HepG2 (cell line): ENCODE measurements at regions not wholly inside any gene's neighbourhood (a gene's known extent, or its start where the extent isn't known, plus 50 kb on each side); places are given as distances from the start of the nearest gene placed in this dataset.

Experiments used
- ATAC-seq: fragments of 200-7000 bp; cut with Tn5 transposase; 3 replicates; pipeline ENCODE4 v1.9.1; 2020; ENCODE audit warnings: mild to moderate bottlenecking, moderate library complexity
- BruUV-seq: library from RNA; stranded (reverse); fragments of 400-500 nt; replicated peaks from 2 replicates; lab custom pipeline; 2021; lab: Mats Ljungman, UMichigan
- CTCF ChIA-PET: fragments of 300-600 bp; formaldehyde crosslinking; extraction: SDS; loops from one replicate; lab custom pipeline; 2021; ENCODE audit warnings: low total read pairs, inconsistent platforms, low intra/inter-chr PET ratio; lab: Yijun Ruan, JAX
- POLR2A ChIA-PET: fragments of 350-600 bp; sonication (Branson Sonifier 250); formaldehyde crosslinking; loops from one replicate; lab custom pipeline; 2020; ENCODE audit warnings: antibody characterized with exemption, inconsistent platforms; lab: Yijun Ruan, JAX
- DNase-seq: peaks from one replicate; pipeline ENCODE4 v3.0.0-alpha.2; 2015; ENCODE audit warnings: low spot score
- FAIRE-seq: peaks from 3 replicates; lab custom pipeline; 2011; peaks lifted over from hg19 to GRCh38; lab: Jason Lieb, UNC
- H2AFZ ChIP-seq: one replicate; pipeline ENCODE4 v1.6.1; 2011; ENCODE audit warnings: low read length, inconsistent platforms
- H3K27ac ChIP-seq: fragments of 300-600 bp; 3 replicates; pipeline ENCODE4 v1.8.0; 2011; ENCODE audit warnings: mixed run types, mild to moderate bottlenecking, mixed read lengths, low read length, inconsistent platforms; ENCODE audit not compliant: insufficient read depth; ENCODE audit errors: extremely low read length
- H3K27me3 ChIP-seq, 2 experiments: fragments of 200-600 bp in 1 of 2; 2 replicates in 1 of 2; 3 replicates in 1 of 2; pipeline versions ENCODE4 v1.6.0 to v1.8.0; 2011; ENCODE audit warnings: low read length in 2 of 2, mild to moderate bottlenecking in 2 of 2, moderate library complexity in 2 of 2, inconsistent platforms in 1 of 2; ENCODE audit not compliant: insufficient read depth in 2 of 2, control insufficient read depth in 1 of 2
- H3K36me3 ChIP-seq, 2 experiments: fragments of 200-600 bp in 1 of 2; replicated peaks in 1 of 2; 2 replicates in 1 of 2; 3 replicates in 1 of 2; pipeline versions ENCODE4 v1.5.1 to v1.8.0; 2011; ENCODE audit warnings: low read length in 2 of 2, inconsistent platforms in 1 of 2; ENCODE audit not compliant: insufficient read depth in 2 of 2, control insufficient read depth in 1 of 2
- H3K4me1 ChIP-seq: 2 replicates; pipeline ENCODE4 v1.5.1; 2012; ENCODE audit warnings: low read length, inconsistent platforms; ENCODE audit not compliant: insufficient read depth
- H3K4me2 ChIP-seq: 2 replicates; pipeline ENCODE4 v1.6.0; 2011; ENCODE audit warnings: low read depth, low read length, inconsistent platforms
- H3K4me3 ChIP-seq, 3 experiments: fragments of 200-600 bp in 1 of 3; sonication (generic), shearing (Covaris generic) in 1 of 3; replicated peaks in 1 of 3; 2 replicates each; pipeline ENCODE4 v1.5.1; 2011 to 2016; ENCODE audit warnings: low read length in 3 of 3, inconsistent platforms in 2 of 3, low read depth in 2 of 3, mild to moderate bottlenecking in 2 of 3, control low read depth in 1 of 3, mixed read lengths in 1 of 3; ENCODE audit not compliant: insufficient read depth in 1 of 3
- H3K79me2 ChIP-seq: one replicate; pipeline ENCODE4 v1.6.1; 2011; ENCODE audit warnings: low read length, inconsistent platforms; ENCODE audit not compliant: insufficient read depth
- H3K9ac ChIP-seq: 2 replicates; pipeline ENCODE4 v1.6.0; 2011; ENCODE audit warnings: mild to moderate bottlenecking, low read depth, low read length, inconsistent platforms; ENCODE audit not compliant: insufficient read depth
- H3K9me3 ChIP-seq: 2 replicates; pipeline ENCODE4 v1.5.1; 2012; ENCODE audit warnings: mild to moderate bottlenecking, low read length
- H4K20me1 ChIP-seq: 2 replicates; pipeline ENCODE4 v1.6.0; 2011; ENCODE audit warnings: inconsistent platforms, mild to moderate bottlenecking, low read length, moderate library complexity; ENCODE audit not compliant: insufficient read depth
- E2F5 ChIP-seq: sonication (generic); formaldehyde crosslinking; conservative IDR thresholded peaks from 2 replicates; pipeline ENCODE4 v1.4.0; 2020; ENCODE audit warnings: missing genetic modification reagents
- GABPB1 ChIP-seq: IDR thresholded peaks from 2 replicates; pipeline ENCODE4 v1.6.1; 2016; ENCODE audit warnings: mild to moderate bottlenecking, missing genetic modification reagents, moderate library complexity, missing compliant biosample characterization
- HES4 ChIP-seq: sonication (generic); formaldehyde crosslinking; IDR thresholded peaks from 2 replicates; pipeline ENCODE4 v1.9.0; 2021; ENCODE audit warnings: mild to moderate bottlenecking, missing genetic modification reagents, borderline replicate concordance
- HNF4A ChIP-seq: sonication (generic); formaldehyde crosslinking; IDR thresholded peaks from 2 replicates; pipeline ENCODE4 v1.4.0; 2020; ENCODE audit warnings: missing genetic modification reagents
- ZBTB1 ChIP-seq: sonication (generic); formaldehyde crosslinking; IDR thresholded peaks from 2 replicates; pipeline ENCODE4 v1.4.0; 2020; ENCODE audit warnings: missing genetic modification reagents, borderline replicate concordance
- ZFP62 ChIP-seq: sonication (generic); formaldehyde crosslinking; IDR thresholded peaks from 2 replicates; pipeline ENCODE4 v1.4.0; 2020; ENCODE audit warnings: missing genetic modification reagents
- ZMYM2 ChIP-seq: sonication (generic); formaldehyde crosslinking; IDR thresholded peaks from 2 replicates; pipeline ENCODE4 v1.8.0; 2022; ENCODE audit warnings: mild to moderate bottlenecking, missing genetic modification reagents
- ZNF318 ChIP-seq: sonication (generic); formaldehyde crosslinking; IDR thresholded peaks from 2 replicates; pipeline ENCODE4 v1.4.0; 2020; ENCODE audit warnings: mild to moderate bottlenecking, missing genetic modification reagents
- ZNF441 ChIP-seq: sonication (generic); formaldehyde crosslinking; IDR thresholded peaks from 2 replicates; pipeline ENCODE4 v1.7.0; 2021; ENCODE audit warnings: missing genetic modification reagents, borderline replicate concordance
- ZNF749 ChIP-seq: sonication (generic); formaldehyde crosslinking; IDR thresholded peaks from 2 replicates; pipeline ENCODE4 v1.8.0; 2022; ENCODE audit warnings: mild to moderate bottlenecking, missing genetic modification reagents, moderate library complexity, borderline replicate concordance
- ZNF780A ChIP-seq: sonication (generic); formaldehyde crosslinking; IDR thresholded peaks from 2 replicates; pipeline ENCODE4 v1.8.0; 2022; ENCODE audit warnings: mild to moderate bottlenecking, missing genetic modification reagents, moderate library complexity
- ZSCAN31 ChIP-seq: sonication (generic); formaldehyde crosslinking; IDR thresholded peaks from 2 replicates; pipeline ENCODE4 v1.5.0; 2020; ENCODE audit warnings: low read depth, mild to moderate bottlenecking, missing genetic modification reagents
- WGBS: methylation state at CpG from one replicate; pipeline ENCODE4 v1.1.6; 2017; ENCODE audit warnings: low lambda C conversion rate; 5-methylcytosine and 5-hydroxymethylcytosine counted together
- in situ Hi-C: cut with HindIII; loops from 2 replicates; pipeline ENCODE4 v1.10.0; 2017; ENCODE audit warnings: low pct_unique_long_range_greater_than_20kb; ENCODE audit not compliant: extremely low pct_ligation_motif_present
- intact Hi-C: fragments of 100-400 bp; cut with micrococcal nuclease; formaldehyde crosslinking; loops from one replicate; pipeline ENCODE4 v1.10.0; 2022; ENCODE audit not compliant: unreplicated experiment
- TF ChIP-seq, protein P1 (sequence below): sonication (generic); formaldehyde crosslinking; IDR thresholded peaks from 2 replicates; pipeline ENCODE4 v1.4.0; 2020; ENCODE audit warnings: missing genetic modification reagents

- TF ChIP-seq ZNF780A (CRISPR knock-in tag), result no peak
- TF ChIP-seq ZNF441 (CRISPR knock-in tag), result no peak
- no peak for TF ChIP-seq ZMYM2
- TF ChIP-seq, protein P1, sequence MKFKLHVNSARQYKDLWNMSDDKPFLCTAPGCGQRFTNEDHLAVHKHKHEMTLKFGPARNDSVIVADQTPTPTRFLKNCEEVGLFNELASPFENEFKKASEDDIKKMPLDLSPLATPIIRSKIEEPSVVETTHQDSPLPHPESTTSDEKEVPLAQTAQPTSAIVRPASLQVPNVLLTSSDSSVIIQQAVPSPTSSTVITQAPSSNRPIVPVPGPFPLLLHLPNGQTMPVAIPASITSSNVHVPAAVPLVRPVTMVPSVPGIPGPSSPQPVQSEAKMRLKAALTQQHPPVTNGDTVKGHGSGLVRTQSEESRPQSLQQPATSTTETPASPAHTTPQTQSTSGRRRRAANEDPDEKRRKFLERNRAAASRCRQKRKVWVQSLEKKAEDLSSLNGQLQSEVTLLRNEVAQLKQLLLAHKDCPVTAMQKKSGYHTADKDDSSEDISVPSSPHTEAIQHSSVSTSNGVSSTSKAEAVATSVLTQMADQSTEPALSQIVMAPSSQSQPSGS (CRISPR knock-in tag), result no peak
- no peak for TF ChIP-seq HES4
- no peak for TF ChIP-seq ZBTB1
- no peak for TF ChIP-seq ZFP62 (CRISPR knock-in tag)
- no peak for TF ChIP-seq ZSCAN31
- TF ChIP-seq HNF4A (CRISPR knock-in tag), result no peak
- no peak for TF ChIP-seq ZNF318 (CRISPR knock-in tag)
- TF ChIP-seq E2F5 (CRISPR knock-in tag), result no peak
- no peak for TF ChIP-seq ZNF749 (CRISPR knock-in tag)
- TF ChIP-seq GABPB1 (CRISPR knock-in tag), result no peak
- TF ChIP-seq, all 625 proteins: peak for 0
- intact Hi-C loops (no loop called here), in situ Hi-C loops (no loop called here)
- no TSS peak for BruUV-seq
- Histone ChIP-seq H3K79me2 (no peaks in the 10 kb centered on the region), H3K4me2 (no peak overlapping the region), H3K4me3 (no peak overlapping the region), H3K4me1 (peaks cover 18% of the 10 kb centered on the region), H4K20me1 (no peaks in the 10 kb centered on the region), H3K27ac (no peak overlapping the region), H3K27me3 (no peaks in the 10 kb centered on the region), H3K36me3 (no peaks in the 10 kb centered on the region), H2AFZ (no peak overlapping the region), H3K9me3 (no peaks in the 10 kb centered on the region), H3K9ac (no peak overlapping the region)
- FAIRE-seq, result no peak
- WGBS, result 86% methylated on average over 11 of the region's 11 CpGs
- ATAC-seq, result peak; percentile 35; the same call in 1 of the 3 replicates
- DNase-seq, result peak; percentile 40
- ChIA-PET POLR2A (no interaction called here), CTCF (no interaction called here)
These were observed 59.1 kb upstream of the PSME4 start for GRCh38 chr2:54029721-54030395.
